Psoas muscle (tissue), 7 donors: ENCODE measurements at regions not wholly inside any gene's neighbourhood (a gene's known extent, or its start where the extent isn't known, plus 50 kb on each side); places are given as distances from the start of the nearest gene placed in this dataset.

ENCODE experiments used
- ATAC-seq, 4 donors: fragments of 200-7000 bp; cut with Tn5 transposase; one replicate each; pipeline ENCODE4 v1.9.1; 2020; ENCODE audit warnings: moderate library complexity in 3 of 4, mild to moderate bottlenecking in 2 of 4
- DNase-seq, 2 donors: peaks; one replicate each; pipeline ENCODE4 v3.0.0-alpha.2; 2020
- H3K27ac ChIP-seq: fragments of 200-600 bp; one replicate; pipeline ENCODE4 v1.8.0; 2022
- H3K27me3 ChIP-seq, 3 donors: fragments of 200-600 bp in 1 of 3; one replicate each; pipeline versions ENCODE4 v1.6.1 to v1.8.0; 2013 to 2022; ENCODE audit warnings: low read length in 2 of 3, mild to moderate bottlenecking in 2 of 3, moderate library complexity in 1 of 3; ENCODE audit not compliant: insufficient read depth in 3 of 3
- H3K36me3 ChIP-seq, 2 donors: fragments of 200-600 bp in 1 of 2; one replicate each; pipeline versions ENCODE4 v1.6.1 to v1.8.0; 2013 to 2022; ENCODE audit warnings: low read depth in 1 of 2, mild to moderate bottlenecking in 1 of 2, moderate library complexity in 1 of 2; ENCODE audit not compliant: insufficient read depth in 1 of 2
- H3K4me1 ChIP-seq: fragments of 200-600 bp; one replicate; pipeline ENCODE4 v1.8.0; 2022
- H3K4me3 ChIP-seq: fragments of 200-600 bp; one replicate; pipeline ENCODE4 v1.8.0; 2022; ENCODE audit warnings: mild to moderate bottlenecking
- H3K9me3 ChIP-seq: fragments of 200-600 bp; one replicate; pipeline ENCODE4 v1.8.0; 2022
- CTCF ChIP-seq: fragments of 200-600 bp; IDR thresholded peaks from one replicate; pipeline ENCODE4 v1.8.0; 2022; ENCODE audit warnings: antibody characterized with exemption
- WGBS, 3 donors: extraction: QIAGEN DNeasy Blood & Tissue Kit; methylation state at CpG; one replicate each; pipeline versions ENCODE4 v1.1.6 to v1.1.7; 2013; 5-methylcytosine and 5-hydroxymethylcytosine counted together
- intact Hi-C, 2 donors: fragments of 100-400 bp; cut with DNase I; formaldehyde crosslinking; loops; one replicate each; pipeline versions ENCODE4 v1.11.0 to v1.14.2; 2022
- donor health status: healthy with polysubstance abuse.
- donor health status: DM: no; HTN: no; CAD: no; lungs with moderate emphysema.
- donor health status: Bipolar disorder and iron deficiency.
- donor health status: healthy.
- donor health status: DM: yes; HTN: yes; CAD: no.
- donor health status: DM: no; HTN: no; CAD: no.
- donor health status: DM: yes; HTN: yes; CAD: no.

DNA sequence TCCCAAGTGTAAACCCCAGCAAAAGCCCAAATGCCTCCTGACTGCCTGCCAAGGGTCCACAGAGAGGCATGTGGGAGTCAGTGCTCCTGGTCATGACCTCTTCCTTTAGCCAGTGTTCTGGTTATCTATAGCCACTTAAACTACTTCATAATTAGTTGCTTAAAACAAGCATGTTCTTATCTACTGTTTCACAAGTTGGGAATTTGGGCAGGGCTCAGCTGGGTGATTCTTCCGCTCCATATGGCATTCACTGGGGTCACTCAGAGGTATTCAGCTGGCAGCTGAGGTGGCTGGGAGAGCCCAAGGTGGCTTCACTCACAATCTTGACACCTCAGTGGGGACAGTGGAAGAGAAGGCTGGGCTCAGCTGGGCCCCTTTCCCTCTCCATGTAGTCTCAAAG lies 184.0 kb upstream of the RGS6 start:
- DNase-seq = no peak
- TF ChIP-seq CTCF = no peak
- H3K4me3 ChIP-seq = no peak overlapping the region
- intact Hi-C loops = loop anchor here in 1 of 2 donors (10.0 kb wide), 1 partner anchor 423 kb away; the partner anchor contains the start of gene SIPA1L1
- no peaks in the 10 kb centered on the region for H3K36me3 ChIP-seq
- H3K27me3 ChIP-seq = no peaks in the 10 kb centered on the region
- no peak for ATAC-seq
- WGBS, 3 donors = 100% methylated on average over 1 of the region's 1 CpG
- H3K9me3 ChIP-seq = no peaks in the 10 kb centered on the region
- no peaks in the 10 kb centered on the region for H3K4me1 ChIP-seq
- H3K27ac ChIP-seq = no peak overlapping the region

DNA sequence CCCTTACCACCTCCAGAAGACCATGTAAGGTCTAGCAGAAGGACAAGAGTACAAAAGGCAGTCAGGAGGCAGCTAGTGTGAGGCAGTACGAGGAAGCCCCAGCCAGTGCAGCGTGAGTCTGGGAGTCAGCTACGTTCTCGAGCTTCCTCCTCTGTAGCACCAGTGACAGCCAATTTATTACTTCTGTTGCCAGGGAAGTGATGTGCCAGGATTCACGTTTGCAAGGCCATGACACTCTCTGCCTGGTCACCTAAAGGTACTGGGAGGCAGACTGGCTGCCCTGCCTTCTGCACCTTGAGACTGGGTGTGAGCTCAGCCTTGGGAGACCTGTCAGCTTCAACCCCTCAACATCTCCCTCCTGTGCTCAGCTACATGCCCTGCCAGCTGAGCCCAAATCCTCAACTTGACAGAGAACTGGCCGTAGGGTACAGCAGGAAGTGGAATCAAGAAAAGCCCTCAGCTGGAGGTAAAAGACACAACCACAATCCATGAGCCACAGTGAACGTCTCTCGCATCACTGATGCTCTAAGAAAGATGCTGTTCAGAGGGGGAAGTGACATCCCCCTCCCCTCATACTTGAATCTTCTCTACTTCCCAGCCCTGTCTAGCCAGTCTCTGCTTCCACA lies 182.5 kb upstream of the RGS6 start:
- H3K36me3 ChIP-seq = no peaks in the 10 kb centered on the region
- H3K4me1 ChIP-seq = no peaks in the 10 kb centered on the region
- no peak overlapping the region for H3K4me3 ChIP-seq
- TF ChIP-seq CTCF = no peak
- no peaks in the 10 kb centered on the region for H3K27me3 ChIP-seq
- ATAC-seq (no peak), DNase-seq (no peak)
- H3K9me3 ChIP-seq = no peaks in the 10 kb centered on the region
- no peak overlapping the region for H3K27ac ChIP-seq
- intact Hi-C loops = loop anchor here in 1 of 2 donors (5.0 to 10.0 kb wide), 2 partner anchors 108 to 425 kb away; partner anchors contain the start of gene SIPA1L1
- 59 to 71% (median 59%) methylated on average over 8 of the region's 8 CpGs for WGBS, 3 donors

DNA sequence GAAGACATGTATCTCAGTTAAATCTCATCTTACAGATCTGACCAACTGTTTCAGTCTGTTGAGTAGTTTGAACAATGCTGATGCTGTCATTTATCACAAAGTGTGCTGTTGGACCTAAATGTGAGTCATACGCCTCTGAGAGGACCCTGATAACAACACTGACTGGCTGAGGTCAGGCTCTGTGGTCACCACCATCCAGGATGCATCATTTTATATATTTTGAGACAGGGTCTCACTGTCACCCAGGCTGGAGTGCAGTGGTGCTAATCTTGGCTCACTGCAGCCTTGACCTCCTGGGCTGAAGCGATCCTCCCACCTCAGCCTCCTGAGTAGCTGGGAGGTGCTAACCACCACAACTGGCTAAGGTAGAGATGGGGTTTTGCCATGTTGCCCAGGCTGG lies 181.0 kb upstream of the RGS6 start:
- Histone ChIP-seq H3K36me3 (no peaks in the 10 kb centered on the region), H3K4me3 (no peak overlapping the region), H3K27ac (no peak overlapping the region), H3K27me3 (no peaks in the 10 kb centered on the region), H3K4me1 (no peaks in the 10 kb centered on the region), H3K9me3 (no peaks in the 10 kb centered on the region)
- no peak for ATAC-seq
- DNase-seq = no peak
- intact Hi-C loops = loop anchor here in 1 of 2 donors (5.0 kb wide), 1 partner anchor 106 kb away; no protein-coding TSS in a partner anchor
- no peak for TF ChIP-seq CTCF
- 87 to 90% (median 89%) methylated on average over 2 of the region's 2 CpGs for WGBS, 3 donors

GRCh38 chr14:71752111-71752738 lies 180.0 kb upstream of the RGS6 start:
- H3K4me1 ChIP-seq = no peaks in the 10 kb centered on the region
- intact Hi-C loops = loop anchor here in 1 of 2 donors (5.0 kb wide), 1 partner anchor 105 kb away; no protein-coding TSS in a partner anchor
- ATAC-seq = no peak
- no peaks in the 10 kb centered on the region for H3K27me3 ChIP-seq
- no peak overlapping the region for H3K27ac ChIP-seq
- no peak overlapping the region for H3K4me3 ChIP-seq
- WGBS, 3 donors = 68 to 72% (median 70%) methylated on average over 23 of the region's 23 CpGs
- no peaks in the 10 kb centered on the region for H3K9me3 ChIP-seq
- no peaks in the 10 kb centered on the region for H3K36me3 ChIP-seq
- TF ChIP-seq CTCF = no peak
- DNase-seq = no peak
